Osteoblast (primary cell): ENCODE measurements at regions not wholly inside any gene's neighbourhood (a gene's known extent, or its start where the extent isn't known, plus 50 kb on each side); places are given as distances from the start of the nearest gene placed in this dataset.

Source experiments
- DNase-seq: peaks from one replicate; pipeline ENCODE4 v3.0.0; 2011; ENCODE audit warnings: low spot score, mixed read lengths; ENCODE audit not compliant: insufficient read length; ENCODE audit errors: missing footprints
- H2AFZ ChIP-seq: 2 replicates; pipeline ENCODE4 v1.6.0; 2011; ENCODE audit warnings: mild to moderate bottlenecking, low read length
- H3K27ac ChIP-seq: 2 replicates; pipeline ENCODE4 v1.5.1; 2011; ENCODE audit warnings: mild to moderate bottlenecking, low read depth, low read length, moderate library complexity
- H3K27me3 ChIP-seq: 2 replicates; pipeline ENCODE4 v1.6.0; 2012; ENCODE audit warnings: mild to moderate bottlenecking, control low read depth, inconsistent platforms, low read length, moderate library complexity; ENCODE audit not compliant: insufficient read depth
- H3K36me3 ChIP-seq: 2 replicates; pipeline ENCODE4 v1.5.1; 2011; ENCODE audit warnings: mild to moderate bottlenecking, low read length, control low read depth, moderate library complexity; ENCODE audit not compliant: insufficient read depth
- H3K4me1 ChIP-seq: 2 replicates; pipeline ENCODE4 v1.5.1; 2011; ENCODE audit warnings: mild to moderate bottlenecking, low read length, control low read depth, moderate library complexity; ENCODE audit not compliant: insufficient read depth
- H3K4me2 ChIP-seq: 2 replicates; pipeline ENCODE4 v1.6.0; 2011; ENCODE audit warnings: mild to moderate bottlenecking, low read length; ENCODE audit not compliant: insufficient read depth
- H3K4me3 ChIP-seq: fragments of 200-600 bp; sonication (generic); 3 replicates; pipeline ENCODE4 v1.5.1; 2012; ENCODE audit warnings: mild to moderate bottlenecking, low read length, inconsistent platforms; ENCODE audit not compliant: insufficient read depth
- H3K79me2 ChIP-seq: 2 replicates; pipeline ENCODE4 v1.6.0; 2012; ENCODE audit warnings: mild to moderate bottlenecking, low read length, control low read depth, inconsistent platforms; ENCODE audit not compliant: insufficient read depth
- H3K9me3 ChIP-seq: 2 replicates; pipeline ENCODE4 v1.5.1; 2011; ENCODE audit warnings: low read depth, low read length, control low read depth
- H4K20me1 ChIP-seq: 2 replicates; pipeline ENCODE4 v1.6.0; 2012; ENCODE audit warnings: mild to moderate bottlenecking, low read length, control low read depth; ENCODE audit not compliant: insufficient read depth
- TF ChIP-seq, protein P1 (sequence below): IDR thresholded peaks from 2 replicates; pipeline ENCODE4 v1.5.1; 2011; ENCODE audit warnings: mild to moderate bottlenecking, low read depth, low read length, moderate library complexity; ENCODE audit errors: extremely low read depth

DNA sequence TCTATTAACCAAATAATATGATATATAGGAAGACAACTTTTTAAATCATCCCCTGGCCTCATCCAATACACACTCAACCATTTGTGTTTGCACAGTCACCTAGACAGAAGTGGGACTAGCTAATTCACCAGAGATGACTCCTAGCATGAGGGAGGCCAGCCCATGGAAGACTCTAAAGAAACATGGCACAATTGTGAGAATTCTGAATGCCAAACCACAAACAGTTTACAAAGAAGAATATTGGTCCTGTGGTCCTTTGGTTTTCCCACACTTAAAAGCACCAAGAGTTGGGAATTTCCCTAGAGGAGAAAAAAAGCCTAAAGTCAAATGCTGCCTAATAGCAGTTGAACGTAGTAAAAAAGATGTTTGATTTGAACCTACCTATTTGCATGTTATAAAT lies 609.9 kb downstream of the ACTL7B start:
- Histone ChIP-seq H4K20me1 (no peaks in the 10 kb centered on the region), H3K4me3 (no peak overlapping the region), H3K4me2 (no peak overlapping the region), H3K36me3 (no peaks in the 10 kb centered on the region), H3K4me1 (no peaks in the 10 kb centered on the region), H3K27ac (no peak overlapping the region), H3K9me3 (no peaks in the 10 kb centered on the region), H3K27me3 (no peaks in the 10 kb centered on the region), H2AFZ (no peak overlapping the region), H3K79me2 (no peaks in the 10 kb centered on the region)
- no peak for DNase-seq
- TF ChIP-seq, protein P1, sequence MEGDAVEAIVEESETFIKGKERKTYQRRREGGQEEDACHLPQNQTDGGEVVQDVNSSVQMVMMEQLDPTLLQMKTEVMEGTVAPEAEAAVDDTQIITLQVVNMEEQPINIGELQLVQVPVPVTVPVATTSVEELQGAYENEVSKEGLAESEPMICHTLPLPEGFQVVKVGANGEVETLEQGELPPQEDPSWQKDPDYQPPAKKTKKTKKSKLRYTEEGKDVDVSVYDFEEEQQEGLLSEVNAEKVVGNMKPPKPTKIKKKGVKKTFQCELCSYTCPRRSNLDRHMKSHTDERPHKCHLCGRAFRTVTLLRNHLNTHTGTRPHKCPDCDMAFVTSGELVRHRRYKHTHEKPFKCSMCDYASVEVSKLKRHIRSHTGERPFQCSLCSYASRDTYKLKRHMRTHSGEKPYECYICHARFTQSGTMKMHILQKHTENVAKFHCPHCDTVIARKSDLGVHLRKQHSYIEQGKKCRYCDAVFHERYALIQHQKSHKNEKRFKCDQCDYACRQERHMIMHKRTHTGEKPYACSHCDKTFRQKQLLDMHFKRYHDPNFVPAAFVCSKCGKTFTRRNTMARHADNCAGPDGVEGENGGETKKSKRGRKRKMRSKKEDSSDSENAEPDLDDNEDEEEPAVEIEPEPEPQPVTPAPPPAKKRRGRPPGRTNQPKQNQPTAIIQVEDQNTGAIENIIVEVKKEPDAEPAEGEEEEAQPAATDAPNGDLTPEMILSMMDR, result no peak

DNA sequence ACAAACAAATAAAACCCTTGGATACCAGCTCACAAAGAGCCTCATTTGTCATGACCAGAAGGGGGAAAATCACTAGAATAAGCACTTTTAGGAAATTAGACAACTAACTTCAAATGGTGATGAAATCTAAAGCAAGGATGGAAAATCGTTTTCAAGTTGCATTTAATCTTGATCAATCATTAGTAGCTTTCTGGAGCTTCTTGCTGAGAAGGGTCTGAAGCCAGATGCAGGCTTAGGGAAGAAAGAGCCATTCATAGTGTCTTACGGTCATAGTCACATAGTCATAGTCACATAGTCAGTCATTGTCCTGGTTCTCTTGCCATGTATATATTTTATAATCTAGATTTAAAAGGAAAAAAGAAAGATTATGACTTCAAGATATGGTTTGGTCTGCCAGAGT lies 610.5 kb downstream of the ACTL7B start:
- H3K4me3 ChIP-seq, result no peak overlapping the region
- H4K20me1 ChIP-seq, result no peaks in the 10 kb centered on the region
- H3K36me3 ChIP-seq, result no peaks in the 10 kb centered on the region
- TF ChIP-seq, protein P1, result no peak
- H3K27me3 ChIP-seq, result no peaks in the 10 kb centered on the region
- H3K4me2 ChIP-seq, result no peak overlapping the region
- H3K9me3 ChIP-seq, result no peaks in the 10 kb centered on the region
- no peaks in the 10 kb centered on the region for H3K79me2 ChIP-seq
- no peak overlapping the region for H3K27ac ChIP-seq
- H3K4me1 ChIP-seq, result no peaks in the 10 kb centered on the region
- no peak overlapping the region for H2AFZ ChIP-seq
- DNase-seq, result no peak

DNA sequence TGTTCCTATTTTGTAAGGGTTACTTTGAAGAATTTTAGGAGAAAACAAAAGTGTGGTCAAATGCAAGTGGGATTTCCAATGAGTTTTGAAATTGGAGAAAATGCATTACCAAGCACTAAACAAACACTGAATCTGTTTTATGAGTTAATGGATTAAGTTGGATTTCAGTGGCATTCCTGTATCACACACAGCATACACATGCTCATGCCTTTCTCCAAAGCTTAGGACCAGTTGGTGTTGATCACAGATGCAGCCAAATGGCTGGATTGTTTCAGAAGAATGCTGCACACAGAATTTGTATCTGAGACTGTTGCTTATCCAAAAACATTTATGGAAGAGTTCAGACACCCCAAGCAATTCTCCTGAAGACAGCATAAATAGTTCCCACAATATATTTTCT lies 611.1 kb downstream of the ACTL7B start:
- Histone ChIP-seq H2AFZ (no peak overlapping the region), H3K36me3 (no peaks in the 10 kb centered on the region), H3K4me1 (no peaks in the 10 kb centered on the region), H3K27me3 (no peaks in the 10 kb centered on the region), H4K20me1 (no peaks in the 10 kb centered on the region), H3K9me3 (no peaks in the 10 kb centered on the region), H3K4me2 (no peak overlapping the region), H3K27ac (no peak overlapping the region), H3K79me2 (no peaks in the 10 kb centered on the region), H3K4me3 (no peak overlapping the region)
- no peak for DNase-seq
- TF ChIP-seq, protein P1, result no peak

DNA sequence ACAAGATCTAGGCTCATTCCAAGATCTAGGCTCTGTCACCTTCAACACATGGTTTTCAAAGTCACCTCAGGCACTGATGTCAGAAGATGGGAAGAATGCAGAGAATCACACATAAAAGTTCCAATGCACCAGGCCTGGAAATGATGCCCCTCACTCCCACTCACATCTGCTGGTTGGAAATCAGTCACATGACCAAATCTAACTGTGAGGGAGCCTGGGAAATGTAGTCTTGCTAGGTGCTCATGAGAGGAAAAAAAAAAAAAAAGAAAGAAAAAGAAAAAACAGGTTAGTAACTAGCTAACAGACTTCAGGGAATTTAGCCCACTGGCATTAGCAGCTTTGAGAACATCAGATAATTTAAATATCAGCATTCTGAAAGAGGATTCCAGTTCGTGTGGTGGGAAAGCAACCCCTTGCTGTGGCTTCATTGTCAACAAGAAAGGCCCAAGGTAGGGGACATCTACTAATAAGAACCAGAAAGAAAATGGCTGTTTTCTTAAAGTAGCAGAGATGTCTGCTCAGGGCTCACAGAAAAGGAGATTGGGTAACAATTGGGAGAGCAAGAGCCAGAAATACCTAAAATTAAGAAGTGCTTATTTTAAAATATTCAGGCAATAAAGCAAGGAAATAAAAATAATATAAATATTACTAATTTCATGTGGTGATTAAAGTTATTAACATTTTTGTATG lies 614.3 kb downstream of the ACTL7B start:
- H3K27ac ChIP-seq, result no peak overlapping the region
- H3K9me3 ChIP-seq, result no peaks in the 10 kb centered on the region
- no peak overlapping the region for H3K4me2 ChIP-seq
- no peaks in the 10 kb centered on the region for H3K27me3 ChIP-seq
- H3K4me1 ChIP-seq, result no peaks in the 10 kb centered on the region
- H4K20me1 ChIP-seq, result no peaks in the 10 kb centered on the region
- H3K79me2 ChIP-seq, result no peaks in the 10 kb centered on the region
- TF ChIP-seq, protein P1, result no peak
- no peaks in the 10 kb centered on the region for H3K36me3 ChIP-seq
- no peak overlapping the region for H2AFZ ChIP-seq
- H3K4me3 ChIP-seq, result no peak overlapping the region
- no peak for DNase-seq
